ENCODE measurements at regions not wholly inside any gene's neighbourhood (a gene's known extent, or its start where the extent isn't known, plus 50 kb on each side); places are given as distances from the start of the nearest gene placed in this dataset.

- TF ChIP-seq CTCF (IDR thresholded peaks at IDR 0.05) (no peak), ZFX (IDR thresholded peaks at IDR 0.05; ENCODE audit: borderline replicate concordance) (no peak)
Measured at GRCh38 chr22:48750826-48751440, 1076.7 kb downstream of the BRD1 start.
